NK-92 treated with Interleukin-12 subunit alpha and Interleukin-12 subunit beta, amount 100 ng/mL, for 24 hours (cell line): ENCODE measurements at regions not wholly inside any gene's neighbourhood (a gene's known extent, or its start where the extent isn't known, plus 50 kb on each side); places are given as distances from the start of the nearest gene placed in this dataset.

Experiments used
- DNase-seq: peaks from one replicate; lab custom pipeline; 2025; lab: John Stamatoyannopoulos, UW

DNA sequence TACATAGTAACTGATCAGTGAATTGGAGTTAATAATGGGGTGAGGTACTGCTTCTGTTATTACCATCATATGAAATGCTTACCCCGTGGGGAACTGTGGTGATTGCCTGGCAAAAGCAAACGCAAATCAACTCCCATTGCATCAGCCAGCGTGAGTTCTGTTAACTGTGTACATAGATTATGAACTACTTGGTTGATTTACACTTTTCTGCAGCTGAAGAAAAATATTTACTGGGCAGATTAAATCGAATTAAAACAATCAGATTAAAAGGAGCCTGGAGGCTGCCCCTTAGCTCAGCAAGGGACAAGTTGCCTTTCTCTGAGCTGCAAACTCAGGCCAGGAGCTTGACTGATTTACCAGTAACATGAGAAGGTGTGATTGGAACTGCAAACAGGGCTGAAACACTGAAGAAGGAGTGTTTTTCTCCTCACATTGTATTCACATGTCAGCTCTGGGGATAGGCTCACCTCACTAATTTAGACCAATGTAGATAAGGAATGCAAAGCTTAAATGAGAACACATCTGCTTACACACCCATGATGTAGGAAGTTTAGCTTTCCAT is 220.1 kb downstream of the OSR1 start:
- no peak for DNase-seq

DNA sequence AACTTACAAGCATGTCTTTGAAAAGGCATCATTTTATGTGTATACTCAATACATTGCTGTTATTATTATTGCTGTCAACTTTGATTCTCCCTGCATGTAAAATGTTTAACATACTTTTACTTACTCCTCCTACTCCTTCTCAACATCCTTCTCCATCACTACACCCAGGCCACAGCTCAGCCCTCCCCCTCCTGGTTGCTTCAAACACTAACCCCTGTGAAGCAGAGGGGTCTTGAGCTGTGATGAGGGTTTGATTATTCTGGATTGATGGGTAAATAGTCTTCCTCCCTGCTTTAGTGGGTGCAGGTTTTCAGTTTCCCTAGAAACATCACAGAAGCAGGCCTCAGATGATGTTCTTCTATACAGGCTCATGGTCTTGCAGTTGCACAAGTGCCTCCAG is 221.0 kb downstream of the OSR1 start:
- no peak for DNase-seq

DNA sequence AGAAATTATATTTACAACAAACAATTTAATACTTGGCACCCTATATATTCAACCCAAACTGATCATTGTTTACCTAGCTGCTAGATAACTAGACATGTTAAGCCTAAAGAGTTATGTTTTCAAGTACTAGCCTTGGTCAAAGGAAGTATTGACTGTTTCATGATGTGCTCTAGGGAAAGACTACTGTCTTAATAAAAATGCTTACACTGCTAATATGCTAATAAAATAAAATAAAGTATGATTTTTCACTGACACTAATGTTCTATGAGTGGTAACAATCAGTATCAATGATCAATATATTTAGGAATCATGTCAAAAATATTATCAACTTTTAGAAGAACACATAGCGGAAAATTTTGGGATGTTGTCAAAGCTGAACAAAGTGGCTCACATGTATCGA is 225.5 kb downstream of the OSR1 start:
- DNase-seq: no peak

- no peak for DNase-seq
These were observed 226.6 kb downstream of the OSR1 start for GRCh38 chr2:19131871-19132270.

GRCh38 chr2:19128148-19128547 is 230.3 kb downstream of the OSR1 start:
- no peak for DNase-seq

GRCh38 chr2:19127616-19128015 is 230.8 kb downstream of the OSR1 start:
- DNase-seq: no peak

GRCh38 chr2:19125901-19126680 is 232.3 kb downstream of the OSR1 start:
- no peak for DNase-seq

DNA sequence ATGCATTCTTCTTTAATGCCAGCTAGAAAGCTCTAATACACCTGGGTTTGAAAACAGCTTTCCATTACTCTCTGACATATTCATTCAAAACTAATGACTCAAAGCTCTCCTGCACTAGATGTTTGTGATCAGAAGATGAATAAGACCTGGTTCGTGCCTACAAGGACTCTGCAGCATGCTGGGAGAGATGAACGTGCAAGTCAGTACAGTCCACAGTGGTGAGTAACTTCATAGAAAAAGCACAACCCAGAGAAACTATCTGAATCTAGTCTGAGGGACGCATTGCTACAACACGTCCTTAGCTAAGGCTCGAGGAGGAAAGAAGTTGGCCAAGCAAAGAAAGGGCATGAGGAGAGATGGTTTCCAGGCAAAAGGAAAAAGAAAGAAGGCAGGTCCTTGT is 234.3 kb downstream of the OSR1 start:
- no peak for DNase-seq

DNA sequence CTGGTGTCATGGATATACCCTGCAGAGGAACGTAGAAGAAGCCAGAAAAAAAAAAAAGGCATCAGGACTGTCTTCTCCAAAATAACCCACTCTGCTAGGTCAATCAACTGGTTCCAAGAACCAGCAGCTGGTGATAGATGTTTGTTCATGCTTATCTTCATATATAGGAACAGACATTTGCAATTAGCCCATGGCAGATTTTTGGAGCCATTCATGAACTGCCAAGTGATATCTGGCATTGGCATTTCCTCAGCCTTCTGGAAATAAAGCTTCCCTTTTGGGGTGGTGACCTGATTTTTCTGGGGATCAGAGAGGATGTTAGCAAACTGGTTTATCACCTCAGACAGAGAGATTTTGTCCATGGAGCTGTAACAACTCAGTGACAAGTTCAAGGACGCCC is 234.9 kb downstream of the OSR1 start:
- DNase-seq: no peak

GRCh38 chr2:19122220-19122619 is 236.2 kb downstream of the OSR1 start:
- DNase-seq: no peak

- DNase-seq: no peak
These were observed 237.3 kb downstream of the OSR1 start for GRCh38 chr2:19120941-19121750.

GRCh38 chr2:19120181-19120580 is 238.2 kb downstream of the OSR1 start:
- no peak for DNase-seq

GRCh38 chr2:19119326-19120001 is 239.0 kb downstream of the OSR1 start:
- DNase-seq: no peak

DNA sequence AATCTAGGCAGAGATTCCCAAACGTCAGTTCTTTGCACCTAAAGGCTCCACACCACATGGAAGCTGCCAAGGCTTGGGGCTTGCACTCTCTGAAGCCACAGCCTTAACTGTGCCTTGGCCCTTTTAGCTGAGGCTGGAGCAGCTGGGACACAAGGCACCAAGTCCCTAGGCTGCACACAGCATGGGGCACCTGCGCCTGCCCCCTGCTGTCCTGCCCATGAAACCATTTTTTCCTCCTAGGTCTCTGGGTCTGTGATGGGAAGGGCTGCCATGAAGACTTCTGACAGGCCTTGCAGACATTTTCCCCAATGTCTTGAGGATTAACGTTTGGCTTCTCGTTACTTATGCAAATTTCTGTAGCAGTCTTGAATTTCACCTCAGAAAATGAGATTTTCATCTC is 241.5 kb downstream of the OSR1 start:
- DNase-seq: no peak

DNA sequence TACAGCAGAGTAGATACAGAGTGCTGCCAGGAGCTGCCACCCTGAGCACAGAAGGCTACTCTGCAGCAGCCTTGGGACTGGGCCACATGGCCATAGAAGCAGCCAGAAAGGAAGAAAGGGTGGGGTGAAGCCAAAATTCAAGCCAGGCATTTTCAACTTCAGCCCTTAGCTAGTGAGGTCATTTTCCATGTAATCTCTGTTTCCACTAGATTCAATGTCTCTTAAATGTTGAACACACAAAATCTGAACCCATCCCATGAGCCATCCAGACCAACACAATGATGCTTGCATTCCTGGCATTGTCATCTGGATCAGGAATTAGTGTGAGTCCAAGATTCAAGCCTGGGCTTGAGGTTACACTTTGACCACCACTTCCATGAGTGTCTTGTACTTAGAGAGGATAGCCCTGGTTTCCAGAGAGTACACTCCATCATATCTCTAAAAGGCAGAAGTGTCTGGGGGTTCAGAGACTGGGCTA is 243.6 kb downstream of the OSR1 start:
- no peak for DNase-seq

DNA sequence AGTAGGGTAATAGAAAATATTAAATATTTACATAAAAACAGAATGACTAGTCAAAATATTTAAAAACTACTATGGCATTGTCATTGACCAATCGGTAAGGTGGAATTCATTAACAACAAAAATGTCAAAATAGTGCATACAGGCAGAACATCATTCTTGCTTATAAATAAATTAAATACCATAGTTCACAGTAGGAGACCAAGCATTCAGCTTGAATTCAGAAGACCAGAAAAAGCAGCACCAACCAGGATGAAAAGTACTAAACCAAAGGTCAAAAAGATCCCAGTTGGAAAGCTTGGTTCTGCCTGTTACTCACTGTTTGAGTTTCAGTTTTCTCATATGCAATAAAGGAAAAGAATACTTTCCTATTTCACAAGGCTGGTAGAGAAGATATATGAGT is 244.3 kb downstream of the OSR1 start:
- DNase-seq: no peak

GRCh38 chr2:19111354-19111753 is 247.1 kb downstream of the OSR1 start:
- no peak for DNase-seq

- no peak for DNase-seq
These were observed 248.9 kb downstream of the OSR1 start for GRCh38 chr2:19109518-19109917.

GRCh38 chr2:19106376-19106775 is 252.0 kb downstream of the OSR1 start:
- DNase-seq: no peak

- DNase-seq: peak; percentile 32
These were observed 253.9 kb downstream of the OSR1 start for GRCh38 chr2:19104503-19104902.

DNA sequence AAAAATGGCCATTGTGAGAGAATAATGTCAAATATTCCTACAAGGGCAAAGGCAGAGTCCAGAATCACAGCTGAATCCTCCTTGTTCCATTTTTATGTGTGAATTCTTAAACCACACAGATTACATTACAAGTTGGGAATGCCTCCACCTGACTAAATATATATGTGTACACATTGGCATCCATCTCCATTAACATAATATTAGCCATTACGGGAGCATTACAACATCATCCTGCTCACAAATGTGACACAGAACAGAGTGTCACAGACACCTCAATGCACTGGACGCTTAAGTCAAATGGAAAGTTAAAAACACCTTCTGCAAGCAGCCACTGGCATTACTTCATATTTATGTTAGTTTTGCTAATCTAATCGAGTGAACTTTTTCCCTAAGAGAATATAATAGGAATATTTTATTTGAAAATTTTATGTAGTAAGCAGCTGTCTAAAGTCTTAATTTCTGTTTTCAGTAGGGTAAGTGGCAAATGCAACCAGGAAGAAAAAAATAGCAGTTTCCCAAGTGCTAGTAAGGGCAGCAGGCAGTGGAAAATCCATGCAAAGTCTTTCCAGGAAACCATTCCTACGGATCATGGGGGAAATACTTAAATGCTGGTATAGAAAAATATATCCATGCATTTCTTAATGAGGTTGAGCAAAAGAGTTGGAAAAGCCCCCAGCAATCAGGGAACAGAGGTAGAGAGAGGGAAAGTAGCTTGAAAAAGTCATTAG is 255.6 kb downstream of the OSR1 start:
- DNase-seq: no peak

GRCh38 chr2:19101968-19102367 is 256.5 kb downstream of the OSR1 start:
- no peak for DNase-seq
